ENCODE measurements at regions not wholly inside any gene's neighbourhood (a gene's known extent, or its start where the extent isn't known, plus 50 kb on each side); places are given as distances from the start of the nearest gene placed in this dataset.
"Not testable (repeated sequence)": the region's sequence is repeated elsewhere in the genome, so short reads cannot be mapped to it uniquely, and the experiment has no call there.

- Histone ChIP-seq H3K27ac (no peak overlapping the region), H3K9me3 (no peaks in the 10 kb centered on the region), H3K36me3 (no peaks in the 10 kb centered on the region), H3K4me3 (no peak overlapping the region), H3K4me1 (no peaks in the 10 kb centered on the region), H3K27me3 (no peaks in the 10 kb centered on the region)
- no peak for DNase-seq (ENCODE audit: low spot score in 2 of 2)
- TF ChIP-seq EP300 (IDR thresholded peaks at IDR 0.05) (no peak), POLR2AphosphoS5 (IDR thresholded peaks at IDR 0.05) (no peak), CTCF (IDR thresholded peaks at IDR 0.05) (no peak), POLR2A (IDR thresholded peaks at IDR 0.05) (no peak)
Measured at GRCh38 chr12:19615384-19615725, 176.1 kb downstream of the AEBP2 start.

- H3K4me1 ChIP-seq: no peaks in the 10 kb centered on the region
- WGBS: 95% methylated on average over 15 of the region's 15 CpGs
- H3K4me3 ChIP-seq: no peak overlapping the region
- no peaks in the 10 kb centered on the region for H3K27me3 ChIP-seq
- TF ChIP-seq POLR2AphosphoS5 (IDR thresholded peaks at IDR 0.05) (no peak), EP300 (IDR thresholded peaks at IDR 0.05) (no peak), POLR2A (IDR thresholded peaks at IDR 0.05) (no peak), CTCF (IDR thresholded peaks at IDR 0.05) (no peak)
- H3K27ac ChIP-seq: no peak overlapping the region
- H3K36me3 ChIP-seq: no peaks in the 10 kb centered on the region
- DNase-seq (ENCODE audit: low spot score in 2 of 2): no peak
- H3K9me3 ChIP-seq: no peaks in the 10 kb centered on the region
Measured at GRCh38 chr12:19616781-19617180, 177.5 kb downstream of the AEBP2 start.

- no peaks in the 10 kb centered on the region for H3K27me3 ChIP-seq
- 65% methylated on average over 7 of the region's 7 CpGs for WGBS
- H3K36me3 ChIP-seq: no peaks in the 10 kb centered on the region
- no peak overlapping the region for H3K27ac ChIP-seq
- no peak for TF ChIP-seq POLR2AphosphoS5 (IDR thresholded peaks at IDR 0.05)
- TF ChIP-seq EP300 (IDR thresholded peaks at IDR 0.05): no peak
- TF ChIP-seq POLR2A (IDR thresholded peaks at IDR 0.05): no peak
- TF ChIP-seq CTCF (IDR thresholded peaks at IDR 0.05): no peak
- no peaks in the 10 kb centered on the region for H3K9me3 ChIP-seq
- H3K4me1 ChIP-seq: no peaks in the 10 kb centered on the region
- DNase-seq (ENCODE audit: low spot score in 2 of 2): no peak
- no peak overlapping the region for H3K4me3 ChIP-seq
Measured at GRCh38 chr12:19620222-19620621, 180.9 kb downstream of the AEBP2 start.

GRCh38 chr12:19623751-19624399 lies 184.6 kb downstream of the AEBP2 start:
- no peak overlapping the region for H3K4me3 ChIP-seq
- TF ChIP-seq EP300 (IDR thresholded peaks at IDR 0.05) (no peak), POLR2AphosphoS5 (IDR thresholded peaks at IDR 0.05) (no peak), CTCF (IDR thresholded peaks at IDR 0.05) (no peak), POLR2A (IDR thresholded peaks at IDR 0.05) (no peak)
- H3K36me3 ChIP-seq: no peaks in the 10 kb centered on the region
- no peak for DNase-seq (ENCODE audit: low spot score in 2 of 2)
- no peaks in the 10 kb centered on the region for H3K27me3 ChIP-seq
- WGBS: 80% methylated on average over 9 of the region's 9 CpGs
- H3K4me1 ChIP-seq: no peaks in the 10 kb centered on the region
- H3K9me3 ChIP-seq: no peaks in the 10 kb centered on the region
- no peak overlapping the region for H3K27ac ChIP-seq

- no peaks in the 10 kb centered on the region for H3K36me3 ChIP-seq
- no peaks in the 10 kb centered on the region for H3K9me3 ChIP-seq
- no peak for DNase-seq (ENCODE audit: low spot score in 2 of 2)
- H3K4me1 ChIP-seq: no peaks in the 10 kb centered on the region
- no peak overlapping the region for H3K4me3 ChIP-seq
- TF ChIP-seq POLR2A (IDR thresholded peaks at IDR 0.05) (no peak), POLR2AphosphoS5 (IDR thresholded peaks at IDR 0.05) (no peak)
- no peak overlapping the region for H3K27ac ChIP-seq
- no peaks in the 10 kb centered on the region for H3K27me3 ChIP-seq
- 66% methylated on average over 6 of the region's 6 CpGs for WGBS
Measured at GRCh38 chr12:19624491-19624890, 185.2 kb downstream of the AEBP2 start.

- not testable (repeated sequence) for H3K9me3 ChIP-seq; H3K36me3 ChIP-seq; H3K4me3 ChIP-seq; H3K4me1 ChIP-seq; H3K27ac ChIP-seq; DNase-seq (ENCODE audit: low spot score in 2 of 2); H3K27me3 ChIP-seq
- WGBS: 50% methylated on average over 4 of the region's 4 CpGs
Measured at GRCh38 chr12:19625551-19625950, 186.3 kb downstream of the AEBP2 start.

Measured in suprapubic skin (tissue), 4 donors.